ENCODE measurements at regions not wholly inside any gene's neighbourhood (a gene's known extent, or its start where the extent isn't known, plus 50 kb on each side); places are given as distances from the start of the nearest gene placed in this dataset.

- no peak overlapping the region for H3K4ac ChIP-seq (replicated peaks; ENCODE audit: insufficient read length, low read depth, low read length)
- H3K36me3 ChIP-seq (ENCODE audit: control insufficient read depth in 2 of 4, insufficient read depth in 4 of 4, low read length in 3 of 4), result no peaks in the 10 kb centered on the region
- H2BK20ac ChIP-seq (ENCODE audit: low read length), result no peak overlapping the region
- H3K18ac ChIP-seq (ENCODE audit: extremely low read depth, low read length), result no peak overlapping the region
- H2AFZ ChIP-seq (ENCODE audit: low read length), result no peak overlapping the region
- no peak overlapping the region for H3K4me3 ChIP-seq (ENCODE audit: extremely low read depth in 1 of 4, insufficient read depth in 2 of 4, low read depth in 3 of 4, low read length in 4 of 4)
- H3K9me3 ChIP-seq (ENCODE audit: insufficient read depth in 2 of 2, low read depth in 1 of 2, low read length in 1 of 2), result no peaks in the 10 kb centered on the region
- no peak overlapping the region for H3K27ac ChIP-seq (ENCODE audit: low read depth, low read length)
- no peak overlapping the region for H4K91ac ChIP-seq (replicated peaks; ENCODE audit: insufficient read length, low read length)
- H4K20me1 ChIP-seq (replicated peaks in 1 of 2; ENCODE audit: control insufficient read depth in 1 of 2, insufficient read depth in 2 of 2, low read length in 2 of 2), result no peaks in the 10 kb centered on the region
- no peak overlapping the region for H3K56ac ChIP-seq (replicated peaks; ENCODE audit: insufficient read length, low read depth, low read length)
- no peak overlapping the region for H4K5ac ChIP-seq (ENCODE audit: insufficient read length, low read depth, low read length)
- no peaks in the 10 kb centered on the region for H3K23me2 ChIP-seq (ENCODE audit: low read depth, low read length)
- no peak overlapping the region for H2AK5ac ChIP-seq (ENCODE audit: low read depth, low read length)
- no peak overlapping the region for H3K9ac ChIP-seq (replicated peaks in 1 of 4; ENCODE audit: extremely low read depth in 1 of 4, low read depth in 3 of 4, low read length in 3 of 4)
- H3K4me1 ChIP-seq (replicated peaks in 1 of 4; ENCODE audit: control insufficient read depth in 3 of 4, insufficient read depth in 4 of 4, low read length in 3 of 4), result no peaks in the 10 kb centered on the region
- H3K4me2 ChIP-seq (ENCODE audit: insufficient read depth in 1 of 2, low read depth in 2 of 2, low read length in 2 of 2), result no peak overlapping the region
- H2BK12ac ChIP-seq (ENCODE audit: low read depth, low read length), result no peak overlapping the region
- no peaks in the 10 kb centered on the region for H3K79me2 ChIP-seq (ENCODE audit: control insufficient read depth in 1 of 2, insufficient read depth in 2 of 2, low read length in 2 of 2)
- no peaks in the 10 kb centered on the region for H3K79me1 ChIP-seq (ENCODE audit: low read depth, low read length)
- no peak overlapping the region for H2BK120ac ChIP-seq (replicated peaks; ENCODE audit: low read depth, low read length)
- H3K14ac ChIP-seq (ENCODE audit: insufficient read length), result no peak overlapping the region
- no peak for DNase-seq (ENCODE audit: low read depth in 1 of 2, low spot score in 2 of 2)
- H3K23ac ChIP-seq (ENCODE audit: insufficient read length), result no peak overlapping the region
- ChIA-PET CTCF (ENCODE audit: partially characterized antibody) (no interaction called here), POLR2A (ENCODE audit: partially characterized antibody) (no interaction called here)
- no CpG with 5 or more reads among the region's 1 CpG for WGBS, 2 experiments (ENCODE audit: extremely low coverage in 1 of 2, insufficient coverage in 1 of 2, insufficient read length in 1 of 2, insufficient replicate concordance in 2 of 2, low coverage in 1 of 2, low lambda C conversion rate in 2 of 2, missing lambda C conversion rate in 1 of 2)
- FAIRE-seq, result no peak
- no peak overlapping the region for H4K8ac ChIP-seq (ENCODE audit: extremely low read depth, insufficient read depth, low read length)
- no peak overlapping the region for H2BK15ac ChIP-seq (ENCODE audit: low read length)
- no peak overlapping the region for H2BK5ac ChIP-seq (ENCODE audit: low read depth, low read length)
- no peaks in the 10 kb centered on the region for H3K27me3 ChIP-seq (replicated peaks in 1 of 4; ENCODE audit: control insufficient read depth in 3 of 4, extremely low read depth in 1 of 4, insufficient read depth in 3 of 4, low read length in 3 of 4)
- TF ChIP-seq ASH2L (IDR thresholded peaks at IDR 0.05; ENCODE audit: low read length) (no peak), KDM1A (IDR thresholded peaks at IDR 0.05; ENCODE audit: borderline replicate concordance, low read length) (no peak), POLR2A (IDR thresholded peaks at IDR 0.05; ENCODE audit: control extremely low read depth in 1 of 2, low read depth in 2 of 2, low read length in 2 of 2) (no peak), USF2 (IDR thresholded peaks at IDR 0.05; ENCODE audit: low read length) (no peak), SUZ12 (IDR thresholded peaks at IDR 0.05; ENCODE audit: low read length) (no peak), CHD1 (IDR thresholded peaks at IDR 0.05; ENCODE audit: low read depth, low read length) (no peak), JUND (IDR thresholded peaks at IDR 0.05; ENCODE audit: low read length) (no peak), PHF8 (conservative IDR thresholded peaks at IDR 0.05; ENCODE audit: low read depth, low read length) (no peak), POU5F1 (IDR thresholded peaks at IDR 0.05; ENCODE audit: low read depth, low read length) (no peak), JUN (IDR thresholded peaks at IDR 0.05; ENCODE audit: low read depth, low read length) (no peak), ATF3 (IDR thresholded peaks at IDR 0.05; ENCODE audit: insufficient read depth, low read depth, low read length) (no peak), CTCF (IDR thresholded peaks at IDR 0.05; ENCODE audit: control extremely low read depth in 1 of 3, insufficient read depth in 1 of 3, low read depth in 1 of 3, low read length in 3 of 3) (no peak)
Measured at GRCh38 chr9:81141961-81142360, 547.4 kb downstream of the TLE1 start.
